ENCODE measurements at regions not wholly inside any gene's neighbourhood (a gene's known extent, or its start where the extent isn't known, plus 50 kb on each side); places are given as distances from the start of the nearest gene placed in this dataset.

DNA sequence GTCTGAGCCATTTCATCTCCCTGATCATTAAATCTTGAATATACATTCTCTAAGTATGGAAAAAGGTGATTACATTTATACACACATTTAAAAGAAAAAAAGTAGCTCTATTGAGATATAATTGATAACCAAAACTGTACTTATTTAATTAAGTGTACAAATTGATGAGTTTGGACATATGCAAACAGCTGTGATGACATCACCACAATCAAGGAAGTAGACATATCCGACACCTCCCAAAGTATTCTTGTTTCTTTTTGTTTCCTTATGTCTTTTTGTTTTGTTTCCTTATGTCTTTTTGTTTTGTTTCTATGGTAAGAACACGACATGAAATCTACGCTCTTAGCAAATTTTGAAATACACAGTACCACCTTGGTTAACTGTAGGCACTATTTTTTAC lies 1393.9 kb upstream of the MIR17HG start:
- no peak overlapping the region for H3K27ac ChIP-seq (ENCODE audit: low read depth)
- WGBS = 84% methylated on average over 3 of the region's 3 CpGs
- no peaks in the 10 kb centered on the region for H3K4me1 ChIP-seq (ENCODE audit: insufficient read depth)
- no peak for DNase-seq (ENCODE audit: extremely low spot score)
- H3K36me3 ChIP-seq (ENCODE audit: insufficient read depth) = no peaks in the 10 kb centered on the region
- no peak overlapping the region for H3K4me3 ChIP-seq (ENCODE audit: low read depth, low read length)

DNA sequence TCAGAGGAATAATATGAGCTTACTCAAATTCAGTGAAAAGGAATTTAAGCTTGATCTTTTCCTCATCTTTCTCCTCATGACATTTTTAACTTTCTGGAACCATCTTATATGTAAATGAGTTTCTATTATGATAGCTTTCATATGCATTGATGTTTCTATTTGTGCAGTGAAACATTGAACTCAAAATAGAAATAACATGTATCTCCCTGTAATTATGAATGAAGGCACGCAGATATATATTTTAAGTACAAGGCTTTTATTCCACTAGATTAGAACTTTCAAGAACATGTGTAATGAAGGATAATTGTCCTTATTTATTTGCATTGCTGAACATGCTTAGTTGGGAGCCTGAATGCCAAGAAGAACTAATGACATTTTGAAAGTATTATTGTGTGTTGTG lies 1391.7 kb upstream of the MIR17HG start:
- 96% methylated on average over 1 of the region's 1 CpG for WGBS
- H3K36me3 ChIP-seq (ENCODE audit: insufficient read depth) = no peaks in the 10 kb centered on the region
- no peaks in the 10 kb centered on the region for H3K4me1 ChIP-seq (ENCODE audit: insufficient read depth)
- no peak overlapping the region for H3K27ac ChIP-seq (ENCODE audit: low read depth)
- H3K4me3 ChIP-seq (ENCODE audit: low read depth, low read length) = no peak overlapping the region
- no peak for DNase-seq (ENCODE audit: extremely low spot score)

DNA sequence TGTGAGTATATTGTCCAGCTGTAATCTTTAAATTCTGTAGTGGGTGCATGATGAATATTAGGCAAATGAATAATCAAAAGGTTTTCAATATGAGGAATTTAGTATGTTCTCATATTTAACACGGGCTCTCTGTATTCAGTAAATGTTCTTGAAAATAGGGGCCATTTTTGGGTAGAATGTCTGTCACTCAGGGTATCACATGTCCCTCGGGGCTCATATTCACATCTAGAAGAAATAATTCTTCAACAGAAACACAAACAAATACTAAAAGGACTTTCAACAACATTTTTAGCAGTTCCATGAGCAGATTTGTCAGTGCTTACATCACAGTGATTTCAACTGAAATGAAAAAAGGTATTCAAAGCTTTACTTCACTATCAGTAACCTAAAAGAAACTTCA lies 1388.4 kb upstream of the MIR17HG start:
- H3K4me1 ChIP-seq (ENCODE audit: insufficient read depth) = no peaks in the 10 kb centered on the region
- no peaks in the 10 kb centered on the region for H3K36me3 ChIP-seq (ENCODE audit: insufficient read depth)
- DNase-seq (ENCODE audit: extremely low spot score) = no peak
- no peak overlapping the region for H3K4me3 ChIP-seq (ENCODE audit: low read depth, low read length)
- WGBS = 80% methylated on average over 2 of the region's 2 CpGs
- H3K27ac ChIP-seq (ENCODE audit: low read depth) = no peak overlapping the region

DNA sequence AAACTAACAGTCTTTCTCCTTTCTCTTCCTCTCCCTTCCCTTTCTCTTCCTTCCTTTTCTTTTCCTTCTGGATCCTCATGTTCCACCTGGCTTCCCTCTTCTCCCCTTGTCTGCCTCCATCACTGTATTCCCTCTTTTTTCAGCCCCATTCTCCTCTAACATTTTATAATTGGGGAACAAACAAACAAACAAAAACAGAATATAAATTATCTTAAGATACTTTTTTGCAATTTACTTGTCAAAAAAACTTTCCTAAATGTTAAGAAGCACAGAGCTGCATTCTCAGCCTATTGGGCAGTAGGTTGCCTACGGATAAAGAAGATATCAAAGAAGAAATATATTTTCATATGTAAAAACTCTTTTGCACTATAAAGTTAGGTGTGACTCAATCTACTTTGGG lies 1382.2 kb upstream of the MIR17HG start:
- no peak for DNase-seq (ENCODE audit: extremely low spot score)
- no peak overlapping the region for H3K4me3 ChIP-seq (ENCODE audit: low read depth, low read length)
- 85% methylated on average over 1 of the region's 1 CpG for WGBS
- H3K4me1 ChIP-seq (ENCODE audit: insufficient read depth) = no peaks in the 10 kb centered on the region
- no peaks in the 10 kb centered on the region for H3K36me3 ChIP-seq (ENCODE audit: insufficient read depth)
- H3K27ac ChIP-seq (ENCODE audit: low read depth) = no peak overlapping the region

DNA sequence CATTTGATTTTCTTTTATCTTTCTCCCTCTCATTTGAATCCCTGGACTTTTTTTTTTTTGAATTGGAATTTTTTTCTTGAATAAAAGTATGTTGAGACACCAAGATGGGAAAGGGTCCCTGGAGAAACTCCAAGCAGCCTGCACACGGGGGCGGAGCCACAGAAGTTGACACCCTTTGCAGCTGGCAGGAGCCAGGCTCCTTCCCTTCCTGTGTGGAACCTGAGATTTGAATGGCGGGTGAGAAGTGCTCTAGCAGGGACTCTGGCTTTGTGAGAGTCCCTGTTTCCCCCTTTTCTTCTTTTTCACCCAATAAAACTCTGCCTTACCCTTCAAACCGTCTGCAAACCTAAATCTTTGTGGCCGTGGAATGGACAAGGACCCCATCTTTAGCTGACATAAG lies 1381.0 kb upstream of the MIR17HG start:
- WGBS = 70% methylated on average over 5 of the region's 5 CpGs
- DNase-seq (ENCODE audit: extremely low spot score) = no peak
- Histone ChIP-seq H3K36me3 (ENCODE audit: insufficient read depth) (no peaks in the 10 kb centered on the region), H3K27ac (ENCODE audit: low read depth) (no peak overlapping the region), H3K4me1 (ENCODE audit: insufficient read depth) (no peaks in the 10 kb centered on the region), H3K4me3 (ENCODE audit: low read depth, low read length) (no peak overlapping the region)

DNA sequence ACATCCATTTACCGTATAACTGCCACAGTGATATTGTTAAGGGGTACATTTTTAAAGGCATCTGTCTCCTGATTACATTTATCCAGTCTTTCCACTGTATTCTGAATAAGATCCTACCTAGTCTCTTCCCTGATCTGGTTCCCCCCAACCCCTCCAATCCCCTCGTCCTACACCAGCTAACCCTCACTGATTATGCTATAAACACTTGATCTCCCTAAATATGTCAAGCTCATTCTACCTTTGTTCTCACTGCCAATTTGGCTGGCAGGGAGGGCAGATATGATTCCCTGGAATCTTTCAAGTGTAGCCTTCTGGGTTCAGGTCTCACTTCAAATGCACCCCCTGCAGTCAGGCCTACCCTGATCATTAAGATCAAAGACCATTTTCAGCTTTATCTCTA lies 1379.8 kb upstream of the MIR17HG start:
- 65% methylated on average over 2 of the region's 2 CpGs for WGBS
- H3K27ac ChIP-seq (ENCODE audit: low read depth) = no peak overlapping the region
- DNase-seq (ENCODE audit: extremely low spot score) = no peak
- no peaks in the 10 kb centered on the region for H3K36me3 ChIP-seq (ENCODE audit: insufficient read depth)
- H3K4me3 ChIP-seq (ENCODE audit: low read depth, low read length) = no peak overlapping the region
- no peaks in the 10 kb centered on the region for H3K4me1 ChIP-seq (ENCODE audit: insufficient read depth)

DNA sequence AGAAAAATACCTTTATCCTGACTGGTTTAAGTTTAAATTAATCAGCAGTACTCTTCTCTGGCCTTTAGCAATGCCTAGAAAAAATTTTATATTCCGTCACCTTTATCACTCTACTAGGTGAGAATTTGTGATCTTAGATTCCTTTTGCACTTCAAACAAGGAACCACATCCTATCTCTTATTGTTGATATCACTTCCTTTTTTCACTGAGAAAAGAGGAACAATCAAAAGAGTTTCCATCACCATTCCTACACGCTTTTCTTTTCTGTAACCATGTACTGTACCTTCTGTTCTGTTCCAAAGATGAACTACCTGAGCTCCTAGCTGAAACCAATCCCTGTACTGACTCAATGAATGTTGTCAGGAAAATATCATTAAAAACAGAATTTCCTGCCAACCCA lies 1379.0 kb upstream of the MIR17HG start:
- Histone ChIP-seq H3K27ac (ENCODE audit: low read depth) (no peak overlapping the region), H3K4me3 (ENCODE audit: low read depth, low read length) (no peak overlapping the region), H3K36me3 (ENCODE audit: insufficient read depth) (no peaks in the 10 kb centered on the region), H3K4me1 (ENCODE audit: insufficient read depth) (no peaks in the 10 kb centered on the region)
- WGBS = 40% methylated on average over 2 of the region's 2 CpGs
- DNase-seq (ENCODE audit: extremely low spot score) = no peak

DNA sequence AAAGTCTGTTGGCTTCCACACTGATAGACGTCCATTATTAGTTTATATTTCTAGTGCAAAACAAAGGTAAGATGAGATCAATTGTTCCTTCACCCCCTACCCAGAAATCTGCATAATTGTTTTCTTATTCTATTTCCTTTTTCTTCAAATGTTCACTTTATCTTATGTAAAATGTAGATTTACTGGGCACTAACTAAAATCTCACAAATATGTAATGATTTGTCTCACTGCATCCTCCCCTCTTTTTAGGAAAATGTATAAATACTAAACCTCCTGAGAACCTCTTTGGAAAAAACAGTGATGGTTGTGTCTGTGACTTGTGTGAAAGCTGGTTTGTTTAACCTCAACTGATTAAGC lies 1377.2 kb upstream of the MIR17HG start:
- DNase-seq (ENCODE audit: extremely low spot score) = no peak
- H3K4me1 ChIP-seq (ENCODE audit: insufficient read depth) = no peaks in the 10 kb centered on the region
- 73% methylated on average over 1 of the region's 1 CpG for WGBS
- H3K4me3 ChIP-seq (ENCODE audit: low read depth, low read length) = no peak overlapping the region
- H3K27ac ChIP-seq (ENCODE audit: low read depth) = no peak overlapping the region
- no peaks in the 10 kb centered on the region for H3K36me3 ChIP-seq (ENCODE audit: insufficient read depth)

DNA sequence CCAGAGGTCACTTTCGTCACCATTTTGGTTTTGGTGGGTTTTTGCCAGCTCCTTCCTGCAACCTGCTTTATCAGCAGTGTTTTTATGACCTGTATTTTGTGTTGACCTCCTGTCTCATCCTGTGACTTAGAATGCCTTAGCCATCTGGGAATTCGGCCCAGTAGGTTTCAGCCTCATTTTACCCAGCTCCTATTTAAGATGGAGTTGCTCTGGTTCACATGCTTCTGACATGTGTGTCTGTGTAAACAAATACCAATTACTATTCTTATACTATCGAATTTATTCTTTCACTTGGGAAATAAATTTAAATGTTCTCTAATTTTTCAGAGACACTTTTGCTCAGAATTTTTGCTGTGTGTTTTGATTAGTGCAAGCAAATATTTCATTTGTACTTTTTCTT lies 1370.3 kb upstream of the MIR17HG start:
- Histone ChIP-seq H3K4me3 (ENCODE audit: low read depth, low read length) (no peak overlapping the region), H3K4me1 (ENCODE audit: insufficient read depth) (no peaks in the 10 kb centered on the region), H3K27ac (ENCODE audit: low read depth) (no peak overlapping the region), H3K36me3 (ENCODE audit: insufficient read depth) (no peaks in the 10 kb centered on the region)
- 77% methylated on average over 3 of the region's 3 CpGs for WGBS
- no peak for DNase-seq (ENCODE audit: extremely low spot score)

DNA sequence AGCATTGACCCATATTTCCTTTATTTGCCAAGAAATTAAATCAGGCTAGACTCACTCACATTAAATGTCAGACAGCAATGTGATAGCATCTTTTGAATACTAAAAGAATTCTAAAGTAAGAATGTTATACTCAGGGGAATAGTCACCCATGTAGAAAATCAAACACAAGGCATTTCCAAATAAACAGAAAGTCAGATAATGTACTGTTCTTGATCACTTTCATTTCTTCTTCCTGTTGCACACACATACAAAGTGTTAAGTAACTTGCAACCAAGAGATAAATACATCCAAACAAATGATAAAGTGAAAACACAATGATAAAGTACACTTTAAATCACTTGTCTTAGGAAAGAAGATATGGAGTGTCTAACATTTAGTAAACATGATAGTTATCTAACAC lies 1366.6 kb upstream of the MIR17HG start:
- DNase-seq (ENCODE audit: extremely low spot score) = no peak
- Histone ChIP-seq H3K4me1 (ENCODE audit: insufficient read depth) (no peaks in the 10 kb centered on the region), H3K36me3 (ENCODE audit: insufficient read depth) (no peaks in the 10 kb centered on the region)

DNA sequence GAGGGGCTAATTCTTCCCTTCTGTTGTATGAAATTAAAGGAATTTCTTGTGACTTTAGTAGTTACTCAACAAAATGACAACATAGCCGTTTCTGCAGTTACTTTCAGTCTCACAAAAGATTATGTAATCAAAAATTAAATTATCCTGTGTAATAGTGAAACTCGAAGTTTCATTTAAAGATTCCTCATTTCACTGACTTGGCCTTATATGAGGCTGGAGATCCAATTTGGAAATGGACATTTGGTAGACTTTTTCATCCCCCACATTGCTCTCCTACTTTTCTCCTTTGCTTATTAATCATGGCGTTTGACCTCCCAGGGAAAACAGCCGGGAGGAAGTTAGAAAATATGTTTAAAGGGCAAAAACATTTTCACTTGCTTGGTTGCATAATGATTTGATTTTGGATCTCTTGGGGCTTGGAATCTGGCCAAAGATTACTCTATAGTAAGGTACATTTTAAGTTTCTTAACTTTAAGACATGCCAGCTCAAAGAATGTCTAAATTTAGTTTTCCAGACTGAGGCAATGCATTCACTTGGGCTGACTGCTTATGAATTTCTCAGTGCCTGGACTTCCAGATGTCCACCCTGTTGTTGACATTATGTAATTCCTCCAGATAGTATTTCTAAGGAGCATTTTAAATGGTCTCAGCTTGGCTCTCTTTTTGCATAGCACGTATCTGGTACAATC lies 1364.9 kb upstream of the MIR17HG start:
- WGBS = 51% methylated on average over 5 of the region's 5 CpGs
- H3K4me3 ChIP-seq (ENCODE audit: low read depth, low read length) = no peak overlapping the region
- no peak overlapping the region for H3K27ac ChIP-seq (ENCODE audit: low read depth)
- H3K4me1 ChIP-seq (ENCODE audit: insufficient read depth) = no peaks in the 10 kb centered on the region
- H3K36me3 ChIP-seq (ENCODE audit: insufficient read depth) = no peaks in the 10 kb centered on the region
- no peak for DNase-seq (ENCODE audit: extremely low spot score)

More for the DNA sequence above, 1366.6 kb upstream of the MIR17HG start:
- no peak overlapping the region for H3K4me3 ChIP-seq (ENCODE audit: low read depth, low read length)
- H3K27ac ChIP-seq (ENCODE audit: low read depth) = no peak overlapping the region

DNA sequence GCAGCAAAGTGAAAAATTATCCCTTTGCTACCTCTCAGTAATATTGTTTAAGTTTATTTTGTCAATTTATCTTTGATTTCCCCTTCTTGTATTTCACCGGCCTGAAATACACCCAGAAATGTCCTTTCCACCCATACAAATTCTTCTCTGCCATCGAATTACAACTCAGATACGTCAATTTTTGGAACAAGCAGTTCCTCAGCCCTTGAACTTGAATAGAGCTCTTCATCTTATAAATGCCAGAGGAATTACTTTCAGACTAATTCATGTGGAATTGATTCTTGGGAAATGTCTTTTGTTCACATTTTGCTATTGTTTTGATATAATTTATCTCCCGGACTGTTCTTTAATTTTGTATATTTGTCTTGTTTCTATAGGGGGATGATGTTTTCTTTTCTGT lies 1359.3 kb upstream of the MIR17HG start:
- Histone ChIP-seq H3K4me3 (ENCODE audit: low read depth, low read length) (no peak overlapping the region), H3K36me3 (ENCODE audit: insufficient read depth) (no peaks in the 10 kb centered on the region), H3K4me1 (ENCODE audit: insufficient read depth) (no peaks in the 10 kb centered on the region), H3K27ac (ENCODE audit: low read depth) (no peak overlapping the region)
- WGBS = 70% methylated on average over 4 of the region's 4 CpGs
- DNase-seq (ENCODE audit: extremely low spot score) = no peak

DNA sequence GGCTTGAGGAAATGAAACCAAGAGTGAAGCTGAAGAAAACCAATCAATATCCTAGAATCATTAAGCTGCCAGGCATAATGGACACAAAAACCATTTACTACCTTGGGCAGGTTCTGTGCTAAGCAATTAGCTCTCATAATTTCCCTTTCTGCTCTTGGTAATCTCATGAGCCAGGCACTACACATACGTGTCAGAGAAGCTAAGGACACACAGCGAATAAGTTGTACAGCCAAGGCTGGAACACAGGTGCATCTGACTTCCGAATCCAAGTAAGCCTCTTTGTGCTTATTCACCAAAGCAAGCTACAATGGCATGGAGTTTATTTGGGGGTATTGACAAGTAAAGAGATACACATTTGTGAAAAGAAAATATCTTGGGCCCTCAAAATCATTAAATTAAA lies 1343.9 kb upstream of the MIR17HG start:
- no peaks in the 10 kb centered on the region for H3K36me3 ChIP-seq (ENCODE audit: insufficient read depth)
- no peak overlapping the region for H3K27ac ChIP-seq (ENCODE audit: low read depth)
- DNase-seq (ENCODE audit: extremely low spot score) = no peak
- no peak overlapping the region for H3K4me3 ChIP-seq (ENCODE audit: low read depth, low read length)
- WGBS = 90% methylated on average over 3 of the region's 3 CpGs
- H3K4me1 ChIP-seq (ENCODE audit: insufficient read depth) = no peaks in the 10 kb centered on the region

DNA sequence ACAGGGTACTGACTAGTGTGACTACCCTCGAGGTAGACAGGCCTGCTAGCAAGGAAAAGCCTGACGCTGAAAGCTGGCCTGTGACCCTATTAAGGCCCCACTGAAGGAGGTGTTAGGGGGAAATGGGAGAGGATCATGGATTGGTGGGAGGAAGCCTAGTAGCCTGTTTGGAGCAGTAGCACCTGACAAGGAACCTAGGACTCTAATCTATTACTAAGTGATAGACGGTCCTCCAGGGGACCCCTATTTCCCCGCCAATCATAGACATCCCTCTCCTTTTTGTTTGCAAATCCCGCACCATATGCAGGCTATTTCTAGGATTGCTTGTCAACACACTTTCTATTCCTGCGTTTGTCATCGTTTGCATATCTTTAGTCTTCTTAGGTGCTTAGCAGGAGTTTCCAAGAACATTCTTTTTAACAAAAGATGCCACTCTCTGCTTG lies 1338.8 kb upstream of the MIR17HG start:
- no peak overlapping the region for H3K27ac ChIP-seq (ENCODE audit: low read depth)
- 64% methylated on average over 7 of the region's 7 CpGs for WGBS
- no peak for DNase-seq (ENCODE audit: extremely low spot score)
- H3K36me3 ChIP-seq (ENCODE audit: insufficient read depth) = no peaks in the 10 kb centered on the region
- H3K4me3 ChIP-seq (ENCODE audit: low read depth, low read length) = no peak overlapping the region
- no peaks in the 10 kb centered on the region for H3K4me1 ChIP-seq (ENCODE audit: insufficient read depth)

DNA sequence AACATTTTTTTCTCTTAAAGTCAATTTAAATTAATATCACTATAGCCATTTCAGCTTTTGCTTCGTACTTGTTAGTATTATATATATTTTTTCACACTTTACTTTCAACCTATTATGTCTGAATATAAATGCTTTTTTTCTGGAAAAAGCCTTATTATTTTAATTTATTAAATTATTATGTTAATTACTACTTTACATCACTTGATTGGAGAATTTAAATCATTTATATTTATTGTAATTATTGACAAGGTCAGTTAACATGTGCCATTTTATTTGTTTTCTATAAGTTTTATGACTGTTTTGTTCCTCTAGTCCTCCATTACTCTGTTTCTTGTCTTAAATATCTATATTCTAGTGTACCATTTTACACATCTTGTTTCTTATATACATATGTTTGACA lies 1333.4 kb upstream of the MIR17HG start:
- Histone ChIP-seq H3K4me1 (ENCODE audit: insufficient read depth) (no peaks in the 10 kb centered on the region), H3K27ac (ENCODE audit: low read depth) (no peak overlapping the region), H3K36me3 (ENCODE audit: insufficient read depth) (no peaks in the 10 kb centered on the region), H3K4me3 (ENCODE audit: low read depth, low read length) (no peak overlapping the region)
- DNase-seq (ENCODE audit: extremely low spot score) = no peak
- 88% methylated on average over 1 of the region's 1 CpG for WGBS

Data from urinary bladder (tissue), 3 donors.